Frontal cortex (tissue), 3 donors: ENCODE measurements at regions not wholly inside any gene's neighbourhood (a gene's known extent, or its start where the extent isn't known, plus 50 kb on each side); places are given as distances from the start of the nearest gene placed in this dataset.

Experiments used
- DNase-seq, 2 donors: peaks; one replicate each; pipeline ENCODE4 v3.0.0; 2012; ENCODE audit warnings: low spot score in 2 of 2
- FAIRE-seq: peaks from 2 replicates; lab custom pipeline; 2012; peaks lifted over from hg19 to GRCh38; lab: Jason Lieb, UNC
- donor health status: control.
- donor health status: control.
- donor health status: control.

GRCh38 chr14:61113561-61114225 lies 132.6 kb downstream of the SLC38A6 start:
- no peak for DNase-seq
- no peak for FAIRE-seq

DNA sequence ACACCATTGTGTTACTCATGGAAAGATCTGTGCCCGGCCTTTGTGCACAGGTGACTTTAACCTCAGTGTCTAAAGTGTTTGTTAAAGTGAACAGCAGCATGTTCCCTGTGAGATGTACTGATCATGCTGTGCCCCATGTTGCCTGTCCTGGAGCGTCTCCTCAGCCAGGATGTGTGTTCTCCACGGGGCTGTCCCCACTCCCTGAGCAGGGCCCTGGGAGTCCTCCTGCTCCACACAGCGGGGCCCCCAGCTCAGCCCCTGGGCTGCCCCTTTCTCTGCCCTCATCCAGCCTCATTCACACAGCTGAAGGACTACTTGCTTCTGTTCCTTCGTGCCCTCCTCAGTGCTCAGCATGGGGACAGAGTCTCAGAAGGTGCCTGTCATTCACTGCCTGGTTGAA lies 131.5 kb downstream of the SLC38A6 start:
- DNase-seq (no peak), FAIRE-seq (no peak)

GRCh38 chr14:61111731-61112130 lies 130.7 kb downstream of the SLC38A6 start:
- DNase-seq = no peak
- no peak for FAIRE-seq

GRCh38 chr14:61111209-61111665 lies 130.2 kb downstream of the SLC38A6 start:
- DNase-seq = no peak
- FAIRE-seq = no peak

DNA sequence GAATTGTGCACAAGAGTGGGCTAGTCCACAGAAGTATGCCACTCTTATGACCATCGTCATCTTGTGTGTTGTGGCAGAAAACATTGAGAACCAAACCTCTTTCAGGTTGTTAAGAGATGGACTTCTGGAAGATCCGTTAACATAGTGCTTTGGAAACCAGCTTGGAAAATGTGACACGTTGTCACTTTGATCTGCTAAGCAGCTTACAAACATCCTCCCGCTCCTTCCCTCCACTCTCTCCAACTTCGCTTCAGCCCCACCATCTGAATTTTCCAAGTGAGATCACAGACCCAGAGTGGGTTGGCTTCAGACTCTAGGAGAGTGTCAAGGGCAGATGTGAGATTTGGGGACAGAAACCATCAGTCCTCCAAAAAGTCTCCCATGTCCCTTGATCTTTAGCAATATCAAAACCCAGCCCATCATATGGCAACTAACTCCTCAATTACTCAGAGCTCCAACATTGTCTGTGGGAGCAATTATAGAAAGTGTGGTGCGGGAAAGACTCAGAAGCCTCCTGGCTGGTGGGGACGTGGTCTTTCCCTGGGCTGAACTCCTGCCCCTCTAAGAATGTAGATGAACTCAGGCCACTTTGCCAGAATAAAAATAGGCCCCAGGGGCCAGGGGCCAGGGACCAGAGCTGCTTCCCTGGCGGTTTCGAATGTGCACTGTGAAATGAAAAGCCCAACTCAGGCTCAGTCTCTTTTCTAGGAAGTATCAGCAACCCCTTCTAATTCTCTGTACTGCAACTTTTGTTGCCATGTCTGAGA lies 129.5 kb downstream of the SLC38A6 start:
- no peak for DNase-seq
- FAIRE-seq = no peak

DNA sequence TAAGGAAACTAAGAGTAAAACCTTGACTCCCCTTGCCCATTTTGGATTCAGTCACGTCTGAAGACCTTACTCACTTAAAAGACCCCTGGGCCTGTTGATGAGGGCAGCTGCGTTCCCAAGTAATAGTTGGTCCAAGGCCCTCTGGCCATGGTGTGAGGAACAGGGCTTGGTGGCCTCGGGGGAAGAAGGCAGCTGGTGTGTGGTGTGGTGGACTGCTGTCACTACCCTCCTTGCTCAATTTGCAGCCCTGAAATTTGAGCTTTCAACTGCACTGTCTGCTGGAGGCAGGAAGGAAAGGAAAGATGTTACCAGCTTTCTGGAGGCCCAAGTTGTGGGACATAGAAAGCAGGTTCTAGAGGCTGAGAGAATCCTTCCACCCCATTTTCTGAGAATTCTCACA lies 128.2 kb downstream of the SLC38A6 start:
- DNase-seq = no peak
- FAIRE-seq = no peak

DNA sequence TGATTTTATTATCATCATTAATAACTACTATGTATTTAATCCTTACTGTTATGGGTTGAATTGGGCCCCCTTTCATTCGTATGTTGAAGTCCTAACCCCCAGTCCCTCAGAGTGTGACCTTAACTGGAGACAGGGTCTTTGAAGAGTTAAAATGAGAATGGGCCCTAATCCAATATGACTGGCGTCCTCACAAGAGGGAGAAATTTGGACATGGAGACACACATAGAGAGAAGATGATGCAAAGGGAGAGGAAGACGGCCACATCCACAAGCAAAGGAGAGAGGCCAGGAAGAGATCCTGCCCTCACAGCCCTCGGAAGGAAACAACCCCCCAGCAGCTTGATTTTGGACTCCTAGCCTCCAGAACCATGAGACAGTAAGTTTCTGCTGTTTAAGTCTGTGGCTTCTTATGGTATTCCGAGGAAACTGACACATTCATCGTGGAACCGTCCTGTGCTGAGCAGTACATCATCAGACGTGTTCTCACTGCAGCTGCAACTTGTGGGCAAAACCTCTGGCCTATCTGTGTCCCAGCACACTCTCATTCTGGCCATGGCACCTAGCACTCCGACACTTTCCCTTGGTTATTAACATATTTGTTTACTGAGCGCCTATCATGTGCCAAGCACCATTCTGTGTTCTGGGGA lies 127.6 kb downstream of the SLC38A6 start:
- DNase-seq (no peak), FAIRE-seq (no peak)

GRCh38 chr14:61107869-61108493 lies 126.9 kb downstream of the SLC38A6 start:
- FAIRE-seq = no peak
- DNase-seq = no peak

DNA sequence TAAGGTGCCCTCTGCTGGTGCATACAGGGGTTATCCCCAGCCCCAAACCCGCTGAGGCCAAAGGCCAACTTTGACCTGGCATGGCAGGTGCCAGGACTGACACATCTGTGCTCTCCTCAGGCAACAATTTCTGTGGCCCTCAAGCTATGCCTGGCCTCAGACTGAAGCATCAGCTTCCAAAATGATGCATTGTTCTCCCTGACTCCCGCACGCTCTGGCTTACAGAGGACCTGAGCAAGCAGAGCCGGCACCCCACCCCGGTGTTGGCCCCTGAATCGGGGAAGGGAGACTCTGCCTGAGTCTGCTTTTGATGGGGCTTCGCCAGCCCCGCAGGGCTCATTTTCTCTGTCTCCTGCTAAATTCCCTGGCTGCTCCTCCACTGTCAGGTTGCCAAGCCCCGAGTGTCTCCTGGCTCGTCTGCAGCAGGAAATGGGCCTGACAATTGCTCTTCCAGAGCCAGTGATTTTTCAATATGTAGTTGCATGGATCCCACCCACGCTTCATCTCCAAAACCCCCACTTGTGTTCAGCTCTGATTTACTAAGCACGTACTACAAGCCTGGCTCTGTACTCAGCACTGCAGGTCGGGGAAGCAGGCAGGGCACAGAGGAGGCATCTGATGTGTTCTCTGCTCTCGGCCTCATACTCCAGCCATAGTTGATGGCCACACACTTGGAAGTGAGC lies 126.1 kb downstream of the SLC38A6 start:
- FAIRE-seq (no peak), DNase-seq (no peak)

DNA sequence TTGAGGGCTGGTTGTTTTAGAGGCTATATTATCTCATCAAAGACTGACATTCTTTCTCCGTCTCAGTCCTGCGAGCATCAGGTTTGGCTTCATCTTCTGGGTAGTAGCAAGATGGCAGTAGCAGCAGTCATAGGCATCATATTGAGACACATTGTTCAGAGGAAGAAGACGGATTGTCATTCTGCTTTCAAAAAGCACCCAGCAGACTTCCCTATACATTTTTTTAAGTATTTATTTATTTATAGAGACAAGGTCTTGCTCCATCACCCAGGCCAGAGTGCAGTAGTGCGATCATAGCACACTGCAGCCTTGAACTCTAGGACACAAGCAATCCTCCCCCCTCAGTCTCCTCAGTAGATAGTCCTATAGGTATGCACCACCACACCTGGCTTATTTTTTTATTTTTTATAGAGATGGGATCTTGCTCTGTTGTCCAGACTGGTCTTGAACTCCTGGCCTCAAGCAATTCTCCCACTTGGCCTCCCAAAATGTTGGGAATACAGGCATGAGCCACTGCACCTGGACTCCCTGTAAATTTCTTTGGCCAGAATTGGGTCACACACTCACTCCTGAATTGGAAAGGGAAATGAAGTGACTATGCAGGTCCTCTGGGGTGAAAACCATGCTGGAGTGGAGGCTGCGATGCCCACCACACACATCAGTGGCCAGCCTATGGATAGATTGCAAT lies 125.4 kb downstream of the SLC38A6 start:
- no peak for FAIRE-seq
- DNase-seq = no peak

DNA sequence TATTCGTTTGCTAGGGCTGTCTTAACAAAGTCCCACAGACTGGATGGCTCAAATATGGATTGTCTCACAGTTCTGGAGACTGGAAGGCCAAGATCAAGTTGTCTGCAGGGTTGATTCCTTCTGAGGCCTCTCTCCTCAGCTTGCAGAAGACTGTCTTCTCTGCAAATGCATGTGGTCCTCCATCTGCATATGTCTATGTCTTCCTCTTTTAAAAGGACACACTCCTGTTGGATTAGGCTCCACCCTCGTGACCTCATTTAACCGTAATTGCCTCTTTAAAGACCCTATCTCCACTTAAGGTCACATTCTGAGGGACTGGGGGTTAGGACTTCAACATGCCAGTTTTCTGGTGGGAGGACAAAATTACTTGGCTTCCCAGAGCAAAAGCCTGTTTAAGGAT lies 123.3 kb downstream of the SLC38A6 start:
- FAIRE-seq = no peak
- DNase-seq = no peak

DNA sequence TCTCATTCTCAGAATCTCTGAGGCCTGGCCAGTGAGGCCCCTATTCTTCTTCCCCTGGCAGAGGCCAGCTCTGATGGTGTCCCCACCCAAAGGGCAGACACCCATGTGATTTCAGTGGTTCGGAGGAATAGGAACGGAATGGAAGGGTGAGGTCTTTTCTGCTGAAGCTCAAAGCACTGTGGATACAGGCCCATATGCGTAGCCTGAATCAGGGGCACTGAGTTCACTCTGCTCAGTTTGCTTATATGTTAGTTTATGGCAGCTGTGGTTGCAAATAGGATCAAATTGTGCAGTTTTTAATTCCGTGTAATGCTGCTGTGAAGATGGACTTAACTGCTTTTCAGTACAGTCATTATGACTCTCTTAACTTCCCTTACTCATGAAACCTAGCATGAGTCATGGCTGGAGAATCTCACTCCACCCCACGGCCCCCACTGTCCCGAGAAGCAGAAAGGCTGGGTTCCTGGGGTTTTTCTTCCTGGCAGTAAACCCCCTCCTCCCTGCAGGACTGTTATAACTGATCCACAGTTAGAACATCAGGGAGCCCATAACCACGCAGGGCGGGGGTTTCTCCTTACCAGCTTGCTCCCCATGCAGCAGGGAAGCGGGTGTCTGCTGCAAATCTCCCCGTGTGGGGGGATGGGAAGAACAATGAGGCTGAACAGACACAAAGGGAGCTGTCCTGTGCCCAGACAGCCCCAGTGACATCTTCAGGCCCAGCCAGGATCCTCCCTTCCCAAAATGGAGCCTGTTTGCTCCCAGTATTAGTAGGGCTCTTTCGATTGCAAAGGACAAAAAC lies 122.7 kb downstream of the SLC38A6 start:
- no peak for FAIRE-seq
- DNase-seq = peak in 1 of 2 donors; percentile 32

DNA sequence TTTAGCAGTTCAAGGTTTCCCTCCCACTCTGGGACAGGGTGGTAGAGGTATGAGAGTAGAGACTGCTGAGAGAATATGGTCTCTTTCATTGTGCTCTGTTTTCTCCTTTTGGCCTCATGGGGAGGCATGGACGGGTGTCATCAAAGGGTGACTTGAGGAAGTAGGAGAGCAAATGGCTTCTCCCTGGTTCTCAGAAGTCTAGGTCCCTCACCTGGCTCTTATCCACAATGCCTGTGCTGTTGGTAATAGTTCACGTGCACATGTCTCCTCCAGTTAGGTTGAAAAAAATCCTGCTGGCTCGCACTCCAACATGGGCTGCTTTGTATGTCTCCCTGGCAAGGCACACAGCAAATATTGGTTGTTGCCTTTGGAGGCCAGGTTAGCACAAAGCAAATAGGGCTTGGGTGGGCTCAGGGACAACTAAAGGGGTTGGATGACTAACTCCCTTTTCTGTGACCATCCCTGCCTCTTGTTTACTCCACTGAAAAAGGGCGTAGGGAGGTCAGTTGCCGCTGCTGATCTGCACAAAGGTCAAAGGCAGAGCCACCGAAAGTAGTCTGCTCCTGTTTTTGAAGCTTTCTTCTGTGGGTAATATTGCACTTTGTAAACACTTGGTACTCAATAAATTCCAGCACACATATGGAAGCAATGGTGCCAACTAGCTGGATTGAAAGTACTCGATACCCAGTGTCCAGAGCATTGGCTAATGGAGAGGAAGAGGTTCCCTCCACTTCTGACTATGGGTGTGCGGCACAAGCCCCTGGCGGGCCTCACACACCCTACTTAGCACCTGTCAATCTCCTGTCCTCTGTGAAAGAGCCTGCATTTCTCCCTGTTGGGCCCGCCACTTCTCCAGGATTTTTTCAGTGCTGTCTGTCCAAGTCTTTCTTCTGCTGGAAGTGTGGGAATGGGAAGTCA lies 121.8 kb downstream of the SLC38A6 start:
- FAIRE-seq = no peak
- no peak for DNase-seq
